ENCODE measurements at regions not wholly inside any gene's neighbourhood (a gene's known extent, or its start where the extent isn't known, plus 50 kb on each side); places are given as distances from the start of the nearest gene placed in this dataset.
"Not testable (repeated sequence)": the region's sequence is repeated elsewhere in the genome, so short reads cannot be mapped to it uniquely, and the experiment has no call there.

DNA sequence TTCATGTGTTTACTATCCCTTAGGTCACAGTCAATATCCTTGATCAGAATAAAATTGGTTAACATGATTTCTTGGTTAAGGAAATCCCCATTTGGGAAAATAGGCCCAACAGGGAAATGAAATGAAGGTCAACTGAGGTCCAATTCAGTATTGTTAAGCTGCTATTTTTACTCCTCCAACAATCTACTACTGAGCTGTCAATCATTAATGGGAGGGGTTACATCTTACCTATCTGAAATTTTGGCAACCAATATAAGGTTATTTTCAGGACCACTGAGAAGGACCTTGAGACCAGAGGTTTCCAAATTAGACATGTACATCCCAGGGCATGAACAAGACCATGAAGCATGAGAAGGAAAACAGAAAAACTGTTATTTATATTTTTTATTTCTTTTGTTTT lies 64.2 kb upstream of the ALG13 start:
- no peak overlapping the region for H3K56ac ChIP-seq (ENCODE audit: insufficient read length, low read depth, low read length)
- no peak overlapping the region for H3K4me2 ChIP-seq (ENCODE audit: insufficient read depth, insufficient read length, low read length)
- peaks cover 4% of the 10 kb centered on the region; the same call in 1 of the 2 replicates for H3K27me3 Mint-ChIP-seq (ENCODE audit: low read depth)
- no peak overlapping the region for H4K5ac ChIP-seq (ENCODE audit: insufficient read length, low read depth, low read length)
- H3K27me3 ChIP-seq (ENCODE audit: insufficient read depth, low read length), result no peaks in the 10 kb centered on the region
- H2BK120ac ChIP-seq (ENCODE audit: low read depth, low read length, poor library complexity, severe bottlenecking), result no peak overlapping the region
- H2BK20ac ChIP-seq (ENCODE audit: low read depth, low read length, poor library complexity, severe bottlenecking), result no peak overlapping the region
- H3K9me3 Mint-ChIP-seq, result peaks cover 0 to 5% of the 10 kb centered on the region in 2 experiments; a peak in 1 of 5 replicates
- no peak overlapping the region for H3K18ac ChIP-seq (ENCODE audit: insufficient read length, low read depth, low read length)
- no peak for DNase-seq
- H2AFZ ChIP-seq (ENCODE audit: low read length), result no peak overlapping the region
- TF ChIP-seq, protein P1, sequence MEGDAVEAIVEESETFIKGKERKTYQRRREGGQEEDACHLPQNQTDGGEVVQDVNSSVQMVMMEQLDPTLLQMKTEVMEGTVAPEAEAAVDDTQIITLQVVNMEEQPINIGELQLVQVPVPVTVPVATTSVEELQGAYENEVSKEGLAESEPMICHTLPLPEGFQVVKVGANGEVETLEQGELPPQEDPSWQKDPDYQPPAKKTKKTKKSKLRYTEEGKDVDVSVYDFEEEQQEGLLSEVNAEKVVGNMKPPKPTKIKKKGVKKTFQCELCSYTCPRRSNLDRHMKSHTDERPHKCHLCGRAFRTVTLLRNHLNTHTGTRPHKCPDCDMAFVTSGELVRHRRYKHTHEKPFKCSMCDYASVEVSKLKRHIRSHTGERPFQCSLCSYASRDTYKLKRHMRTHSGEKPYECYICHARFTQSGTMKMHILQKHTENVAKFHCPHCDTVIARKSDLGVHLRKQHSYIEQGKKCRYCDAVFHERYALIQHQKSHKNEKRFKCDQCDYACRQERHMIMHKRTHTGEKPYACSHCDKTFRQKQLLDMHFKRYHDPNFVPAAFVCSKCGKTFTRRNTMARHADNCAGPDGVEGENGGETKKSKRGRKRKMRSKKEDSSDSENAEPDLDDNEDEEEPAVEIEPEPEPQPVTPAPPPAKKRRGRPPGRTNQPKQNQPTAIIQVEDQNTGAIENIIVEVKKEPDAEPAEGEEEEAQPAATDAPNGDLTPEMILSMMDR (conservative IDR thresholded peaks at IDR 0.05), result no peak
- no peaks in the 10 kb centered on the region for H3K23me2 ChIP-seq (ENCODE audit: insufficient read length, low read depth, low read length, poor library complexity, severe bottlenecking)
- H3K9me3 ChIP-seq (ENCODE audit: control insufficient read depth, low read depth, low read length), result no peaks in the 10 kb centered on the region
- H2BK12ac ChIP-seq (ENCODE audit: insufficient read length, low read depth, low read length), result no peak overlapping the region
- H4K91ac ChIP-seq (ENCODE audit: insufficient read length, low read depth, low read length), result no peak overlapping the region
- no peak overlapping the region for H3K14ac ChIP-seq (ENCODE audit: insufficient read depth, low read length)
- no peak overlapping the region for H3K27ac Mint-ChIP-seq
- H3K4ac ChIP-seq (ENCODE audit: low read depth, low read length), result no peak overlapping the region
- no peaks in the 10 kb centered on the region for H3K79me1 ChIP-seq (ENCODE audit: insufficient read depth, low read depth, low read length, poor library complexity, severe bottlenecking)
- H2AK5ac ChIP-seq (ENCODE audit: insufficient read length, low read length), result no peak overlapping the region
- no peak overlapping the region for H3T11ph ChIP-seq (ENCODE audit: low read length)
- H4K8ac ChIP-seq (replicated peaks; ENCODE audit: insufficient read length, low read depth, low read length), result no peak overlapping the region
- peaks cover 13 to 16% of the 10 kb centered on the region in 2 experiments for H3K4me1 Mint-ChIP-seq
- H3K4me1 ChIP-seq (ENCODE audit: insufficient read depth, low read length), result no peaks in the 10 kb centered on the region
- H3K4me3 Mint-ChIP-seq, result no peak overlapping the region
- H3K27ac ChIP-seq (ENCODE audit: insufficient read length, low read depth, low read length), result no peak overlapping the region
- no peak overlapping the region for H3K23ac ChIP-seq (ENCODE audit: insufficient read length, low read depth, low read length)
- peaks cover 0 to 19% (median 2%) of the 10 kb centered on the region in 3 experiments; a peak in 4 of 7 replicates for H3K36me3 Mint-ChIP-seq (ENCODE audit: insufficient read depth in 1 of 3, low read depth in 3 of 3)
- no peaks in the 10 kb centered on the region for H4K20me1 ChIP-seq (ENCODE audit: control insufficient read depth, insufficient read depth, insufficient read length)
- no peak overlapping the region for H3K9ac ChIP-seq (ENCODE audit: extremely low read depth, insufficient read length, low read length)
- no peak overlapping the region for H2BK15ac ChIP-seq (ENCODE audit: low read depth, low read length)
- no peaks in the 10 kb centered on the region for H3K79me2 ChIP-seq (ENCODE audit: insufficient read depth, low read length)
- H2BK5ac ChIP-seq (ENCODE audit: insufficient read length, low read length), result no peak overlapping the region

DNA sequence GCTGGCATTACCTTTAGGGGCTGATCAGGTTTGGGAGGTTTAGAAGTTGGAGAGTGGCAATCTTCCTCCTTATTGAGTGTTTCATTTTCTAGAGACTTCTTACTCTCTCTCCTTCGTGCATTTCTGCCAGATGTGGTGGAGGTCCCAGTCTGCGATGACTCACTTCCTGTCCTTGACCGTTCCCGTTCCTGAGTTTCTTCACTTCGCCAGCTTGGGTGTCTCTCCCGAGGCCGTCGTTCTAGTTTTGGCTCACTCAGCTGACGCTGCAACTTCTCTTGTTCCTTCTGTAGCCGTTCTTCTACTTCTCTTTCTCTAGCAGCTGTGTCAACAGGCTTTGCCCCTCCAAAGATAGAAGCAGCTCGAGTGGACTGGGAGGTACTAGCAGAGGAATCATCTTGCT lies 60.9 kb upstream of the ALG13 start:
- not testable (repeated sequence) for H3K9me3 Mint-ChIP-seq; H3K56ac ChIP-seq (ENCODE audit: insufficient read length, low read depth, low read length); H3K79me1 ChIP-seq (ENCODE audit: insufficient read depth, low read depth, low read length, poor library complexity, severe bottlenecking); H2BK5ac ChIP-seq (ENCODE audit: insufficient read length, low read length); H3K27ac ChIP-seq (ENCODE audit: insufficient read length, low read depth, low read length); H2AFZ ChIP-seq (ENCODE audit: low read length); H3K14ac ChIP-seq (ENCODE audit: insufficient read depth, low read length); H3K27ac Mint-ChIP-seq; H3T11ph ChIP-seq (ENCODE audit: low read length); H3K4me2 ChIP-seq (ENCODE audit: insufficient read depth, insufficient read length, low read length); H3K27me3 ChIP-seq (ENCODE audit: insufficient read depth, low read length); H4K5ac ChIP-seq (ENCODE audit: insufficient read length, low read depth, low read length); H3K79me2 ChIP-seq (ENCODE audit: insufficient read depth, low read length); H4K91ac ChIP-seq (ENCODE audit: insufficient read length, low read depth, low read length); H4K20me1 ChIP-seq (ENCODE audit: control insufficient read depth, insufficient read depth, insufficient read length); H3K23me2 ChIP-seq (ENCODE audit: insufficient read length, low read depth, low read length, poor library complexity, severe bottlenecking); H2BK20ac ChIP-seq (ENCODE audit: low read depth, low read length, poor library complexity, severe bottlenecking); H3K18ac ChIP-seq (ENCODE audit: insufficient read length, low read depth, low read length); DNase-seq; H3K23ac ChIP-seq (ENCODE audit: insufficient read length, low read depth, low read length); H2BK12ac ChIP-seq (ENCODE audit: insufficient read length, low read depth, low read length); H3K4me1 ChIP-seq (ENCODE audit: insufficient read depth, low read length); H3K4ac ChIP-seq (ENCODE audit: low read depth, low read length); H4K8ac ChIP-seq (replicated peaks; ENCODE audit: insufficient read length, low read depth, low read length); H3K27me3 Mint-ChIP-seq (ENCODE audit: low read depth); H2AK5ac ChIP-seq (ENCODE audit: insufficient read length, low read length); H3K9ac ChIP-seq (ENCODE audit: extremely low read depth, insufficient read length, low read length); H2BK120ac ChIP-seq (ENCODE audit: low read depth, low read length, poor library complexity, severe bottlenecking); H2BK15ac ChIP-seq (ENCODE audit: low read depth, low read length); H3K9me3 ChIP-seq (ENCODE audit: control insufficient read depth, low read depth, low read length); H3K4me3 Mint-ChIP-seq
- Mint-ChIP-seq H3K4me1 (peaks cover 11 to 13% of the 10 kb centered on the region in 2 experiments), H3K36me3 (ENCODE audit: insufficient read depth in 1 of 3, low read depth in 3 of 3) (peaks cover 0 to 24% (median 2%) of the 10 kb centered on the region in 3 experiments; a peak in 4 of 7 replicates)
- no CpG with 5 or more reads among the region's 11 CpGs for WGBS (ENCODE audit: extremely low coverage, insufficient read length, low lambda C conversion rate)
